ENCODE measurements at regions not wholly inside any gene's neighbourhood (a gene's known extent, or its start where the extent isn't known, plus 50 kb on each side); places are given as distances from the start of the nearest gene placed in this dataset.

- Histone ChIP-seq H3K36me3 (replicated peaks in 1 of 2; ENCODE audit: control insufficient read depth in 2 of 2, insufficient read depth in 2 of 2, low read length in 2 of 2) (no peaks in the 10 kb centered on the region), H3K27ac (replicated peaks; ENCODE audit: low read length) (no peak overlapping the region), H3K14ac (ENCODE audit: low read length) (no peak overlapping the region), H3K18ac (ENCODE audit: low read length) (no peak overlapping the region), H2BK5ac (ENCODE audit: low read length) (no peak overlapping the region), H2BK120ac (ENCODE audit: low read depth, low read length) (no peak overlapping the region), H3K9me3 (replicated peaks in 1 of 2; ENCODE audit: control insufficient read depth in 2 of 2, insufficient read depth in 1 of 2, low read depth in 1 of 2, low read length in 2 of 2) (peaks cover 2 to 3% of the 10 kb centered on the region in 2 donors), H3K4me3 (ENCODE audit: low read length in 2 of 2) (no peak overlapping the region), H3K4me1 (ENCODE audit: control insufficient read depth in 2 of 2, insufficient read depth in 1 of 2, low read depth in 1 of 2, low read length in 2 of 2) (peaks cover 0 to 1% of the 10 kb centered on the region in 2 donors), H2AK5ac (ENCODE audit: low read depth, low read length) (no peak overlapping the region), H3K23ac (ENCODE audit: low read depth, low read length, poor library complexity) (no peak overlapping the region), H2BK15ac (ENCODE audit: low read length) (no peak overlapping the region), H2AFZ (ENCODE audit: low read length) (no peak overlapping the region), H3K4me2 (ENCODE audit: insufficient read depth, low read length, poor library complexity, severe bottlenecking) (no peak overlapping the region), H4K8ac (ENCODE audit: low read depth, low read length) (no peak overlapping the region), H3K27me3 (ENCODE audit: control insufficient read depth in 3 of 3, insufficient read depth in 3 of 3, low read depth in 1 of 3, low read length in 3 of 3) (no peaks in the 10 kb centered on the region), H3K4ac (ENCODE audit: low read length) (no peak overlapping the region), H3K79me1 (ENCODE audit: low read depth, low read length) (no peaks in the 10 kb centered on the region), H3K9ac (ENCODE audit: low read depth, low read length, poor library complexity) (no peak overlapping the region), H4K91ac (ENCODE audit: low read depth, low read length, poor library complexity) (no peak overlapping the region), H2BK12ac (ENCODE audit: low read length) (no peak overlapping the region)
- WGBS, 2 donors (ENCODE audit: extremely low coverage in 2 of 2, insufficient read length in 2 of 2, insufficient replicate concordance in 1 of 2), result no CpG with 5 or more reads among the region's 6 CpGs
- no peak for DNase-seq (ENCODE audit: low spot score)
These were observed 172.6 kb upstream of the SOX4 start for GRCh38 chr6:21420926-21421325.

- no peak overlapping the region for H3K4ac ChIP-seq (ENCODE audit: low read length)
- no peak overlapping the region for H3K4me2 ChIP-seq (ENCODE audit: insufficient read depth, low read length, poor library complexity, severe bottlenecking)
- no peak for DNase-seq (ENCODE audit: low spot score)
- WGBS, 2 donors (ENCODE audit: extremely low coverage in 2 of 2, insufficient read length in 2 of 2, insufficient replicate concordance in 1 of 2), result no CpG with 5 or more reads among the region's 21 CpGs
- H3K36me3 ChIP-seq (replicated peaks in 1 of 2; ENCODE audit: control insufficient read depth in 2 of 2, insufficient read depth in 2 of 2, low read length in 2 of 2), result no peaks in the 10 kb centered on the region
- no peak overlapping the region for H4K8ac ChIP-seq (ENCODE audit: low read depth, low read length)
- no peak overlapping the region for H3K14ac ChIP-seq (ENCODE audit: low read length)
- H3K18ac ChIP-seq (ENCODE audit: low read length), result peak overlapping the region; percentile 30
- peaks cover 0 to 1% of the 10 kb centered on the region in 2 donors for H3K4me1 ChIP-seq (ENCODE audit: control insufficient read depth in 2 of 2, insufficient read depth in 1 of 2, low read depth in 1 of 2, low read length in 2 of 2)
- peak overlapping the region; percentile 12 for H2AK5ac ChIP-seq (ENCODE audit: low read depth, low read length)
- no peak overlapping the region for H2BK120ac ChIP-seq (ENCODE audit: low read depth, low read length)
- no peak overlapping the region for H3K27ac ChIP-seq (replicated peaks; ENCODE audit: low read length)
- H3K4me3 ChIP-seq (ENCODE audit: low read length in 2 of 2), result no peak overlapping the region
- peak overlapping the region; percentile 10 for H3K23ac ChIP-seq (ENCODE audit: low read depth, low read length, poor library complexity)
- no peak overlapping the region for H3K9ac ChIP-seq (ENCODE audit: low read depth, low read length, poor library complexity)
- no peak overlapping the region for H2BK15ac ChIP-seq (ENCODE audit: low read length)
- no peak overlapping the region for H2BK12ac ChIP-seq (ENCODE audit: low read length)
- no peak overlapping the region for H2AFZ ChIP-seq (ENCODE audit: low read length)
- no peak overlapping the region for H2BK5ac ChIP-seq (ENCODE audit: low read length)
- no peaks in the 10 kb centered on the region for H3K79me1 ChIP-seq (ENCODE audit: low read depth, low read length)
- H3K27me3 ChIP-seq (ENCODE audit: control insufficient read depth in 3 of 3, insufficient read depth in 3 of 3, low read depth in 1 of 3, low read length in 3 of 3), result no peaks in the 10 kb centered on the region
- H3K9me3 ChIP-seq (replicated peaks in 1 of 2; ENCODE audit: control insufficient read depth in 2 of 2, insufficient read depth in 1 of 2, low read depth in 1 of 2, low read length in 2 of 2), result peaks cover 2 to 3% of the 10 kb centered on the region in 2 donors
- no peak overlapping the region for H4K91ac ChIP-seq (ENCODE audit: low read depth, low read length, poor library complexity)
These were observed 170.3 kb upstream of the SOX4 start for GRCh38 chr6:21423106-21423854.

GRCh38 chr6:21426841-21427490, 166.6 kb upstream of the SOX4 start:
- H2AFZ ChIP-seq (ENCODE audit: low read length), result peak overlapping the region; percentile 36
- H2AK5ac ChIP-seq (ENCODE audit: low read depth, low read length), result no peak overlapping the region
- no peak overlapping the region for H3K18ac ChIP-seq (ENCODE audit: low read length)
- peaks cover 0 to 1% of the 10 kb centered on the region in 2 donors for H3K4me1 ChIP-seq (ENCODE audit: control insufficient read depth in 2 of 2, insufficient read depth in 1 of 2, low read depth in 1 of 2, low read length in 2 of 2)
- H3K27ac ChIP-seq (replicated peaks; ENCODE audit: low read length), result no peak overlapping the region
- WGBS, 2 donors (ENCODE audit: extremely low coverage in 2 of 2, insufficient read length in 2 of 2, insufficient replicate concordance in 1 of 2), result no CpG with 5 or more reads among the region's 8 CpGs
- no peak overlapping the region for H4K8ac ChIP-seq (ENCODE audit: low read depth, low read length)
- no peak for DNase-seq (ENCODE audit: low spot score)
- H3K9ac ChIP-seq (ENCODE audit: low read depth, low read length, poor library complexity), result no peak overlapping the region
- H3K79me1 ChIP-seq (ENCODE audit: low read depth, low read length), result no peaks in the 10 kb centered on the region
- H2BK120ac ChIP-seq (ENCODE audit: low read depth, low read length), result no peak overlapping the region
- no peak overlapping the region for H3K23ac ChIP-seq (ENCODE audit: low read depth, low read length, poor library complexity)
- H3K36me3 ChIP-seq (replicated peaks in 1 of 2; ENCODE audit: control insufficient read depth in 2 of 2, insufficient read depth in 2 of 2, low read length in 2 of 2), result no peaks in the 10 kb centered on the region
- H2BK12ac ChIP-seq (ENCODE audit: low read length), result no peak overlapping the region
- no peak overlapping the region for H4K91ac ChIP-seq (ENCODE audit: low read depth, low read length, poor library complexity)
- peaks cover 2 to 3% of the 10 kb centered on the region in 2 donors for H3K9me3 ChIP-seq (replicated peaks in 1 of 2; ENCODE audit: control insufficient read depth in 2 of 2, insufficient read depth in 1 of 2, low read depth in 1 of 2, low read length in 2 of 2)
- H3K14ac ChIP-seq (ENCODE audit: low read length), result no peak overlapping the region
- H3K4ac ChIP-seq (ENCODE audit: low read length), result no peak overlapping the region
- no peak overlapping the region for H2BK15ac ChIP-seq (ENCODE audit: low read length)
- H3K4me3 ChIP-seq (ENCODE audit: low read length in 2 of 2), result peak overlapping the region in 1 of 2 donors; percentile 20
- no peak overlapping the region for H2BK5ac ChIP-seq (ENCODE audit: low read length)
- H3K27me3 ChIP-seq (ENCODE audit: control insufficient read depth in 3 of 3, insufficient read depth in 3 of 3, low read depth in 1 of 3, low read length in 3 of 3), result no peaks in the 10 kb centered on the region
- no peak overlapping the region for H3K4me2 ChIP-seq (ENCODE audit: insufficient read depth, low read length, poor library complexity, severe bottlenecking)

- no CpG with 5 or more reads among the region's 2 CpGs for WGBS, 2 donors (ENCODE audit: extremely low coverage in 2 of 2, insufficient read length in 2 of 2, insufficient replicate concordance in 1 of 2)
- H3K14ac ChIP-seq (ENCODE audit: low read length), result no peak overlapping the region
These were observed 164.3 kb upstream of the SOX4 start for GRCh38 chr6:21429291-21429690.

More at GRCh38 chr6:21429291-21429690, 164.3 kb upstream of the SOX4 start:
- no peak overlapping the region for H3K4me3 ChIP-seq (ENCODE audit: low read length in 2 of 2)
- no peak overlapping the region for H3K9ac ChIP-seq (ENCODE audit: low read depth, low read length, poor library complexity)
- H2BK15ac ChIP-seq (ENCODE audit: low read length), result no peak overlapping the region
- no peak overlapping the region for H2AK5ac ChIP-seq (ENCODE audit: low read depth, low read length)
- no peak overlapping the region for H2BK12ac ChIP-seq (ENCODE audit: low read length)
- no peaks in the 10 kb centered on the region for H3K36me3 ChIP-seq (replicated peaks in 1 of 2; ENCODE audit: control insufficient read depth in 2 of 2, insufficient read depth in 2 of 2, low read length in 2 of 2)
- H3K27me3 ChIP-seq (ENCODE audit: control insufficient read depth in 3 of 3, insufficient read depth in 3 of 3, low read depth in 1 of 3, low read length in 3 of 3), result no peaks in the 10 kb centered on the region
- H3K9me3 ChIP-seq (replicated peaks in 1 of 2; ENCODE audit: control insufficient read depth in 2 of 2, insufficient read depth in 1 of 2, low read depth in 1 of 2, low read length in 2 of 2), result peaks cover 0 to 3% of the 10 kb centered on the region in 2 donors
- H2BK5ac ChIP-seq (ENCODE audit: low read length), result no peak overlapping the region
- no peak overlapping the region for H4K8ac ChIP-seq (ENCODE audit: low read depth, low read length)
- no peak overlapping the region for H3K4me2 ChIP-seq (ENCODE audit: insufficient read depth, low read length, poor library complexity, severe bottlenecking)
- H2BK120ac ChIP-seq (ENCODE audit: low read depth, low read length), result no peak overlapping the region
- no peak overlapping the region for H3K27ac ChIP-seq (replicated peaks; ENCODE audit: low read length)
- H3K23ac ChIP-seq (ENCODE audit: low read depth, low read length, poor library complexity), result no peak overlapping the region
- H3K79me1 ChIP-seq (ENCODE audit: low read depth, low read length), result no peaks in the 10 kb centered on the region
- no peak overlapping the region for H3K18ac ChIP-seq (ENCODE audit: low read length)
- H3K4ac ChIP-seq (ENCODE audit: low read length), result no peak overlapping the region
- H3K4me1 ChIP-seq (ENCODE audit: control insufficient read depth in 2 of 2, insufficient read depth in 1 of 2, low read depth in 1 of 2, low read length in 2 of 2), result peaks cover 0 to 1% of the 10 kb centered on the region in 2 donors
- no peak for DNase-seq (ENCODE audit: low spot score)
- no peak overlapping the region for H4K91ac ChIP-seq (ENCODE audit: low read depth, low read length, poor library complexity)
- no peak overlapping the region for H2AFZ ChIP-seq (ENCODE audit: low read length)

All from neuronal stem cell (in vitro differentiated cells).